HCT116 (cell line): ENCODE measurements at regions not wholly inside any gene's neighbourhood (a gene's known extent, or its start where the extent isn't known, plus 50 kb on each side); places are given as distances from the start of the nearest gene placed in this dataset.

Source experiments
- ATAC-seq: fragments of 200-7000 bp; cut with Tn5 transposase; 2 replicates; pipeline ENCODE4 v1.9.1; 2020; ENCODE audit warnings: mild to moderate bottlenecking, moderate library complexity
- BruUV-seq: library from RNA; stranded (reverse); fragments of 400-500 nt; replicated peaks from 2 replicates; lab custom pipeline; 2021; lab: Mats Ljungman, UMichigan
- CTCF ChIA-PET: fragments of 300-600 bp; sonication (Branson Sonifier 250); formaldehyde crosslinking; loops from one replicate; lab custom pipeline; 2021; ENCODE audit warnings: antibody characterized with exemption; lab: Charles Lee
- POLR2A ChIA-PET: fragments of 300-600, 350-600 bp; sonication (Branson Sonifier 250); formaldehyde crosslinking; loops from one replicate; lab custom pipeline; 2021; ENCODE audit warnings: antibody characterized with exemption; lab: Charles Lee
- RAD21 ChIA-PET, 2 experiments: fragments of 300-600 bp; sonication (Branson Sonifier 250); formaldehyde crosslinking; loops; one replicate each; lab custom pipeline; 2023; ENCODE audit warnings: low total read pairs in 2 of 2; ENCODE audit not compliant: uncharacterized antibody in 2 of 2, unreplicated experiment in 2 of 2, low non-redundant PET in 1 of 2; lab: Charles Lee
- DNase-seq: peaks from one replicate; pipeline ENCODE4 v3.0.0-alpha.2; 2010; ENCODE audit warnings: low read depth, low spot score
- H2AFZ ChIP-seq: fragments of 200-600 bp; shearing (Covaris generic), sonication (generic); 2 replicates; pipeline ENCODE4 v1.6.1; 2017; ENCODE audit warnings: low read depth, mixed run types, mixed read lengths, antibody characterized with exemption, low read length; ENCODE audit not compliant: poor library complexity, severe bottlenecking
- H3K27ac ChIP-seq: 2 replicates; pipeline ENCODE4 v1.5.1; 2012; ENCODE audit warnings: low read depth, low read length
- H3K27me3 ChIP-seq: fragments of 200-600 bp; sonication (generic); 2 replicates; pipeline ENCODE4 v1.6.1; 2016; ENCODE audit warnings: mixed run types, low read length, mixed read lengths; ENCODE audit not compliant: insufficient read depth
- H3K36me3 ChIP-seq, 2 experiments: fragments of 200-500 bp in 1 of 2; fragments of 200-600 bp in 1 of 2; sonication (Bioruptor generic) in 1 of 2; sonication (generic) in 1 of 2; 2 replicates each; pipeline versions ENCODE4 v1.5.1 to v1.6.1; 2014 to 2016; ENCODE audit warnings: low read length in 2 of 2, inconsistent platforms in 1 of 2, mixed read lengths in 1 of 2, mixed run types in 1 of 2; ENCODE audit not compliant: insufficient read depth in 2 of 2, control insufficient read depth in 1 of 2
- H3K4me1 ChIP-seq, 2 experiments: fragments of 200-600 bp in 1 of 2; sonication (generic) in 1 of 2; 2 replicates each; pipeline versions ENCODE4 v1.5.1 to v1.6.1; 2012 to 2017; ENCODE audit warnings: low read length in 2 of 2, inconsistent platforms in 1 of 2, mild to moderate bottlenecking in 1 of 2, mixed read lengths in 1 of 2, mixed run types in 1 of 2, moderate library complexity in 1 of 2; ENCODE audit not compliant: insufficient read depth in 2 of 2, control insufficient read depth in 1 of 2
- H3K4me2 ChIP-seq: fragments of 200-600 bp; sonication (generic); 2 replicates; pipeline ENCODE4 v1.6.1; 2017; ENCODE audit warnings: mixed run types, low read length, mixed read lengths
- H3K4me3 ChIP-seq, 2 experiments: fragments of 200-600 bp in 1 of 2; sonication (generic) in 1 of 2; replicated peaks in 1 of 2; 2 replicates each; pipeline ENCODE4 v1.5.1; 2011 to 2016; ENCODE audit warnings: low read length in 2 of 2, control low read depth in 1 of 2, low read depth in 1 of 2, mild to moderate bottlenecking in 1 of 2, mixed read lengths in 1 of 2, mixed run types in 1 of 2
- H3K79me2 ChIP-seq: fragments of 200-600 bp; sonication (generic); 2 replicates; pipeline ENCODE4 v1.6.1; 2017; ENCODE audit warnings: mild to moderate bottlenecking, mixed run types, low read length, moderate library complexity, mixed read lengths; ENCODE audit not compliant: insufficient read depth
- H3K9ac ChIP-seq: fragments of 200-600 bp; sonication (generic); 2 replicates; pipeline ENCODE4 v1.6.1; 2016; ENCODE audit warnings: low read length, mixed read lengths
- H3K9me2 ChIP-seq: fragments of 200-600 bp; sonication (generic), shearing (Covaris generic); 2 replicates; pipeline ENCODE4 v1.6.1; 2017; ENCODE audit warnings: mixed run types, mild to moderate bottlenecking, moderate library complexity; ENCODE audit not compliant: insufficient read depth
- H3K9me3 ChIP-seq, 2 experiments: fragments of 200-500 bp in 1 of 2; fragments of 200-600 bp in 1 of 2; sonication (Bioruptor generic) in 1 of 2; sonication (generic) in 1 of 2; 2 replicates each; pipeline ENCODE4 v1.6.1; 2014 to 2017; ENCODE audit warnings: low read length in 2 of 2, mixed read lengths in 2 of 2, inconsistent platforms in 1 of 2, low read depth in 1 of 2, mild to moderate bottlenecking in 1 of 2, mixed run types in 1 of 2, moderate library complexity in 1 of 2; ENCODE audit not compliant: control insufficient read depth in 1 of 2, insufficient read depth in 1 of 2
- H4K20me1 ChIP-seq: fragments of 200-600 bp; sonication (generic), shearing (Covaris generic); 2 replicates; pipeline ENCODE4 v1.6.1; 2017; ENCODE audit warnings: mixed run types, mild to moderate bottlenecking, moderate library complexity; ENCODE audit not compliant: insufficient read depth
- EZH2 ChIP-seq: fragments of 200-600 bp; sonication (generic); IDR thresholded peaks from 2 replicates; pipeline ENCODE4 v1.6.1; 2017; ENCODE audit warnings: antibody characterized with exemption, mixed run types
- FOSL1 ChIP-seq: IDR thresholded peaks from 2 replicates; pipeline ENCODE4 v1.6.1; 2012; ENCODE audit warnings: low read depth
- POLR2A ChIP-seq: IDR thresholded peaks from 2 replicates; pipeline ENCODE4 v1.7.0; 2011; ENCODE audit warnings: borderline replicate concordance; ENCODE audit not compliant: insufficient read depth, insufficient read length; ENCODE audit errors: extremely low read depth
- POLR2AphosphoS5 ChIP-seq: IDR thresholded peaks from 2 replicates; pipeline ENCODE4 v1.6.1; 2011; ENCODE audit warnings: mild to moderate bottlenecking, low read depth, low read length, moderate library complexity
- SP1 ChIP-seq: IDR thresholded peaks from 2 replicates; pipeline ENCODE4 v1.6.1; 2012; ENCODE audit warnings: low read depth
- SRF ChIP-seq: IDR thresholded peaks from 2 replicates; pipeline ENCODE4 v1.6.1; 2012; ENCODE audit warnings: low read depth
- ZNF274 ChIP-seq: fragments of 200-500 bp; sonication (Bioruptor generic); IDR thresholded peaks from 2 replicates; pipeline ENCODE4 v1.6.1; 2014; ENCODE audit warnings: mild to moderate bottlenecking, low read depth, low read length, inconsistent platforms
- intact Hi-C: fragments of 100-400 bp; cut with micrococcal nuclease; formaldehyde crosslinking; loops from 2 replicates; pipeline ENCODE4 v1.10.0; 2022
- TF ChIP-seq, protein P1 (sequence below): IDR thresholded peaks from 2 replicates; pipeline ENCODE4 v1.6.1; 2012; ENCODE audit warnings: low read depth
- TF ChIP-seq, protein P2 (sequence below): IDR thresholded peaks from 2 replicates; pipeline ENCODE4 v1.6.1; 2011; ENCODE audit warnings: mild to moderate bottlenecking, low read length, moderate library complexity; ENCODE audit not compliant: insufficient replicate concordance; ENCODE audit errors: extremely low read depth

DNA sequence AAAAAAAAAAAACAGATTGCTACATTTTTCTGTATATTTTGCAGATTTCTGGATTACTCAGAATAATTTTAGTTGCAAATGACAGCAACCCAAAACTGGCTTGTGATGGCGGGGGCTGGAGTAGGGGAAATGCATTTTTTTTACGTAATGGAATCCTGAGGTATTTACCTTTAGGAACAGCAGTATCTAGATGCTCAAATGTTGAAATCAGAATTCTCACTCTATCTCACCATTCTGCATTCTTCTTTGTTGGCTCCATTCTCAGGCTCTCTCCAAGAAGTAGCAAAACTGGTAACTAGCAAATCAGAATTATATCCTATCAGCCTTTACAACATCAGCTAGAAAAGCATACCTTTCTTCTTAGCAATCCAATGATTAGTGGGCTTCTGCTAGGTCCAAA lies 554.3 kb downstream of the PRELID2 start:
- Histone ChIP-seq H4K20me1 (no peaks in the 10 kb centered on the region), H3K27ac (no peak overlapping the region), H3K4me2 (no peak overlapping the region), H3K79me2 (no peaks in the 10 kb centered on the region), H3K9me2 (no peaks in the 10 kb centered on the region), H2AFZ (no peak overlapping the region), H3K4me1 (no peaks in the 10 kb centered on the region), H3K36me3 (no peaks in the 10 kb centered on the region), H3K4me3 (no peak overlapping the region), H3K27me3 (no peaks in the 10 kb centered on the region), H3K9ac (no peak overlapping the region), H3K9me3 (no peaks in the 10 kb centered on the region)
- POLR2A ChIA-PET: no interaction called here
- no peak for ATAC-seq
- CTCF ChIA-PET: no interaction called here
- intact Hi-C loops: no loop called here
- TF ChIP-seq POLR2AphosphoS5 (no peak), POLR2A (no peak), ZNF274 (no peak), FOSL1 (no peak), SRF (no peak), SP1 (no peak), EZH2 (no peak)
- TF ChIP-seq, protein P1, sequence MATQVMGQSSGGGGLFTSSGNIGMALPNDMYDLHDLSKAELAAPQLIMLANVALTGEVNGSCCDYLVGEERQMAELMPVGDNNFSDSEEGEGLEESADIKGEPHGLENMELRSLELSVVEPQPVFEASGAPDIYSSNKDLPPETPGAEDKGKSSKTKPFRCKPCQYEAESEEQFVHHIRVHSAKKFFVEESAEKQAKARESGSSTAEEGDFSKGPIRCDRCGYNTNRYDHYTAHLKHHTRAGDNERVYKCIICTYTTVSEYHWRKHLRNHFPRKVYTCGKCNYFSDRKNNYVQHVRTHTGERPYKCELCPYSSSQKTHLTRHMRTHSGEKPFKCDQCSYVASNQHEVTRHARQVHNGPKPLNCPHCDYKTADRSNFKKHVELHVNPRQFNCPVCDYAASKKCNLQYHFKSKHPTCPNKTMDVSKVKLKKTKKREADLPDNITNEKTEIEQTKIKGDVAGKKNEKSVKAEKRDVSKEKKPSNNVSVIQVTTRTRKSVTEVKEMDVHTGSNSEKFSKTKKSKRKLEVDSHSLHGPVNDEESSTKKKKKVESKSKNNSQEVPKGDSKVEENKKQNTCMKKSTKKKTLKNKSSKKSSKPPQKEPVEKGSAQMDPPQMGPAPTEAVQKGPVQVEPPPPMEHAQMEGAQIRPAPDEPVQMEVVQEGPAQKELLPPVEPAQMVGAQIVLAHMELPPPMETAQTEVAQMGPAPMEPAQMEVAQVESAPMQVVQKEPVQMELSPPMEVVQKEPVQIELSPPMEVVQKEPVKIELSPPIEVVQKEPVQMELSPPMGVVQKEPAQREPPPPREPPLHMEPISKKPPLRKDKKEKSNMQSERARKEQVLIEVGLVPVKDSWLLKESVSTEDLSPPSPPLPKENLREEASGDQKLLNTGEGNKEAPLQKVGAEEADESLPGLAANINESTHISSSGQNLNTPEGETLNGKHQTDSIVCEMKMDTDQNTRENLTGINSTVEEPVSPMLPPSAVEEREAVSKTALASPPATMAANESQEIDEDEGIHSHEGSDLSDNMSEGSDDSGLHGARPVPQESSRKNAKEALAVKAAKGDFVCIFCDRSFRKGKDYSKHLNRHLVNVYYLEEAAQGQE: no peak
- TF ChIP-seq, protein P2, sequence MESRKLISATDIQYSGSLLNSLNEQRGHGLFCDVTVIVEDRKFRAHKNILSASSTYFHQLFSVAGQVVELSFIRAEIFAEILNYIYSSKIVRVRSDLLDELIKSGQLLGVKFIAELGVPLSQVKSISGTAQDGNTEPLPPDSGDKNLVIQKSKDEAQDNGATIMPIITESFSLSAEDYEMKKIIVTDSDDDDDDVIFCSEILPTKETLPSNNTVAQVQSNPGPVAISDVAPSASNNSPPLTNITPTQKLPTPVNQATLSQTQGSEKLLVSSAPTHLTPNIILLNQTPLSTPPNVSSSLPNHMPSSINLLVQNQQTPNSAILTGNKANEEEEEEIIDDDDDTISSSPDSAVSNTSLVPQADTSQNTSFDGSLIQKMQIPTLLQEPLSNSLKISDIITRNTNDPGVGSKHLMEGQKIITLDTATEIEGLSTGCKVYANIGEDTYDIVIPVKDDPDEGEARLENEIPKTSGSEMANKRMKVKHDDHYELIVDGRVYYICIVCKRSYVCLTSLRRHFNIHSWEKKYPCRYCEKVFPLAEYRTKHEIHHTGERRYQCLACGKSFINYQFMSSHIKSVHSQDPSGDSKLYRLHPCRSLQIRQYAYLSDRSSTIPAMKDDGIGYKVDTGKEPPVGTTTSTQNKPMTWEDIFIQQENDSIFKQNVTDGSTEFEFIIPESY: no peak
- RAD21 ChIA-PET: no interaction called here
- no TSS peak for BruUV-seq
- DNase-seq: no peak
